GM19395 (cell line): ENCODE measurements at regions not wholly inside any gene's neighbourhood (a gene's known extent, or its start where the extent isn't known, plus 50 kb on each side); places are given as distances from the start of the nearest gene placed in this dataset.
"Not testable (repeated sequence)": the region's sequence is repeated elsewhere in the genome, so short reads cannot be mapped to it uniquely, and the experiment has no call there.

Experiments
- ATAC-seq: cut with Tn5 transposase; IDR thresholded peaks from one replicate; pipeline ENCODE4 v1.9.1; 2021; ENCODE audit warnings: mild to moderate bottlenecking, moderate library complexity; ENCODE audit not compliant: unreplicated experiment

GRCh38 chr15:45804028-45804427 is 169.2 kb downstream of the SQOR start:
- no peak for ATAC-seq

GRCh38 chr15:45810201-45810600 is 175.4 kb downstream of the SQOR start:
- ATAC-seq: no peak

- no peak for ATAC-seq
These were observed 177.4 kb downstream of the SQOR start for GRCh38 chr15:45812200-45812599.

GRCh38 chr15:45817578-45817977 is 182.7 kb downstream of the SQOR start:
- not testable (repeated sequence) for ATAC-seq

DNA sequence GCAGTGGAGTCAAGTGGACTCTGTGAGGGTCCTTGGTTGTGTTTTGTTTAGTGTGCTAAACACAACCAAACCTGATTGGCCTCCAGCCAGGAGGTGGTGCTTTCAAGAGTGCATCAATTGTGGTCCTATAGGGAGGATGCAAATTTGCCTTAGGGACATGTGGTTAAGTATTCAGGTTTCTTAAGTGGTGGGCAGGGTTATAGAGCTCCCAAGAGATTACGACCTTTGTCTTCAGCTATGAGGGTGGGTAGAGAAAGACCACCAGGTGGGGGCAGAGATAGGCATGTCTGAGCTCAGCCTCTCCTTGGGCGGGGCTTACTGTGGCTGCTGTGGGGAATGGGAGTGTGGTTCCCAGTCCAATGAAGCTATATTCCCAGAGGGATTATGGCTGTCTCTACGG is 186.6 kb downstream of the SQOR start:
- ATAC-seq: no peak

DNA sequence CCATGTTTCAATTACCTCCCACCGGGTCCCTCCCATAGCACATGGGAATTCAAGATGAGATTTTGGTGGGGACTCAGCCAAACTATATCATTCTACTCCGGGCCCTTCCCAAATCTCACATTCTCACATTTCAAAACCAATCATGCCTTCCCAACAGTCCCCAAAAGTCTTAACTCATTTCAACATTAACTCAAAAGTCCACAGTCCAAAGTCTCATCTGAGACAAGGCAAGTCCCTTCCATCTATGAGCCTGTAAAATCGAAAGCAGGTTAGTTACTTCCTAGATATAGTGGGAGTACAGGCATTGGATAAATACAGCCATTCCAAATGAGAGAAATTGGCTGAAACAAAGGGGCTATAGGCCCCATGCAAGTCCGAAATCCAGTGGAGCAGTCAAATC is 188.1 kb downstream of the SQOR start:
- not testable (repeated sequence) for ATAC-seq

DNA sequence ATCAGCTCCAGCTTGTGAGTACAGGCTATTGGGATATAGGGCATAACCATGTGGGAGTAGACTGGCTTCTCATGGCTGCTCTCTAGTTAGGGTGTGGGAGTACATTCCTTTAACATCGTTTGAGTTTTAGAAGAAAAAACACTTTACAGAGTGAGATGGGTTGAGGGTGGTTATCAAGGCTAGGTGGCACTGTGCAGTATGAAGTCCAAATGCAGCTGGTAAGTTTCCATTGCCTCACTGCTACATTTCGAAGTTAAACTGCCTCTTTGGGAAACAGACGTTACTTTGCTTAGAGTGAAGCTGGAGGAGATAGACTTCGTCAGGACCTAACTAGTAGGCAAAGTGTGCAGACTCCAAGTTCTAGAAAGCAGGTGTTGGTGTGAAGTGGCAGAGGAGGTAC is 192.4 kb downstream of the SQOR start:
- ATAC-seq: no peak

GRCh38 chr15:45827766-45828165 is 192.9 kb downstream of the SQOR start:
- ATAC-seq: no peak

GRCh38 chr15:45829336-45830153 is 194.7 kb downstream of the SQOR start:
- no peak for ATAC-seq

DNA sequence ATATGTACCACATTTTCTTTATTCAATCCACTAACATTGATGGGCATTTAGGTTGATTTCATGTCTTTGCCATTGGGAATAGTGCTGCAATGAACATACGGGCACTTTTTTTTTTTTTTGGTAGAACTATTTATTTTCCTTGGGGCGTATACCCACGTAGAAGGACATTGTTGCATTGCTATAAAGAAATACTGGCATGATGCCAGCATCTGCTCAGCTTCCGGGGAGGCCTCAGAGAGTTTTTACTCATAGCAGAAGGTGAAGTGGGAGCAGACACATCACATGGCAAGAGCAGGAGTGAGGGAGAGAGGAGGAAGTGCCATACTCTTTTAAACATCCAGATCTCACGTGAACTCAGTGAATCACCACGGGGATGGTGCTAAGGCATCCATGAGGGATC is 197.0 kb downstream of the SQOR start:
- ATAC-seq: no peak

DNA sequence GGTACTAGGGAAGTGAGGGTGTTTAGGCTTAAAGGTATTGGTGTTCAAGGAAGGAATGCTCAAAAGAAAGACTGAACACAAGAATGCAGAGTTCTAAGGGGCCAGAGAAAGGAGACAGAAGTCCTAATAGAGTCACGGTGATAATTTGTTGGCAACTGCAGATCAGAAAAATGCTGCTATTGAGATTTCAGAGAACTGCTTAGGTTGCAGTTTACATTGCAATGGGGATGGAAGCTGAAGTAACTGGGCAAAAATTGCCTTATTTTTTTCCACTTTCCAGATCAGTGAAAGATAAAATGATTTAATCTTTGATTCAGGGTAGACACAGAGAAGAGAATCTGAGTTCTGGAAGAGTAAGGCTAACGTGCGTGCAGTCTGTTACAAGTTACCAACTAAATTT is 199.8 kb downstream of the SQOR start:
- ATAC-seq: no peak

GRCh38 chr15:45842151-45842550 is 207.3 kb downstream of the SQOR start:
- no peak for ATAC-seq

DNA sequence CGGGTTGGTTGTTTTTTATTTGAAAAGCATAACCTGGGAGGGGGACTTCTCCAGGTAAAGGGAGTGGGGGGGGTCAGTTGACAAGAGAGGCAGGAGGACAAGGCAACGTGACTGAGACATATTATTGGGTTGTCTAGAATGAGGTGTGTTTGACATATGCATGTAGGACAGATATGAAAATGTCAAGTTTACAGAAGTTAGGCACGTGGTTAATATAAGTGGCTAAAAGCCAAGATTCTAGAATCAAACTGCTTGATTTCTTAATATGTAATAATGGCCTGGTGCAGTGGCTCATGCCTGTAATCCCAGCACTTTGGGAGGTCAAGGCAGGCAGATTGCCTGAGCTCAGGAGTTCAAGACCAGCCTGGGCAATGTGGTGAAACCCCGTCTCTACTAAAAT is 212.8 kb downstream of the SQOR start:
- ATAC-seq: no peak

DNA sequence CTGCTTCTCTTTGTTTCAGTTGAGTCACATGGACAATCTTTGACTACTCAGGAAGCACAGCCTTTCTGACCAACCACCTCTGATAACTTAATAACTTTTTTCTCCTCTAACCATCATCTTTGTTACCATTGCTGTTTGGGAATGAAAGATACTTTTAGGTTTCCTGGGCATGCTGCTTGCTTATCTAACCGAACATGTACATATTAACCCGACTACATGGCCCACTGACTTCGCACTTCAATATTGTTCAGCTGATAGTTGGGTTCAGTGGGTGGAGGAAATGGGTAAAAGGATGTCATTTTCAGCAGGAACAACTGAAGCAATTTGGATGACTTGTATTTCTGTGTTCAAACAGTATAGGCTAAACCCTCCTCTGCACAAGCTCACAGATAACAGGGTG is 214.3 kb downstream of the SQOR start:
- no peak for ATAC-seq

GRCh38 chr15:45854455-45855202 is 219.8 kb downstream of the SQOR start:
- ATAC-seq: no peak

DNA sequence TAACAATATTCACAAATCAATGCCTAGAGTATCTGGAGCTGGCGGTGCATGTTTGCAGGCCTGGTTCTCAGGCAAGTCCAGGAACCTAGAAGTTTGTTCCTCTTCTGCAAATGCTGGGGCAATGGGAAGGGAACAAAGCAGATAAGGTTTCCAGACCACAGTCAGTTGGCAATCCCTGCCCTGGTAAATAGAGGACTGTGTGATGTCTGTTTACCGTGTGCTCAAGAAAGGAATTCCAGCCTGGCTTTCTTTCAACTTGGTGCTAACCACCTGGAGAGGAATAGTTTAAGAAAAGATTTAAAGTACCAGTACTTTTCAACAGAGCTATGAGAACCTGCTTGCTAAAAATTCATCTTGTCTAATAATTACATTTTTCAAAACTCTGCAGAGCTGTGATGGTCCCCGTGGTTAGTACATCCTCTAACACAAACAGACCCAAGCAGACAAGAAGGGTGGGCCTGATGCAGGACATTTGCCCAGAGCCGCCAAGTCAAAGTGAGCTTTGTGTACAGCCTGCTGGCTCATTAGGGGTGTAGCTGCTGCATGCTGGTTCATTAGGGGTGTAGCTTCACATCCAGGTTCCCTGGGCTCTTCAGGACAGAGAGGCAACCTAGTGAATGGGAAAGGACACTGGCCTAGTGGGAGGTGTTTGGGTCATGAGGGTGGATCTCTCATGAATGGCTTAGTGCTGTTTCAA is 220.5 kb downstream of the SQOR start:
- ATAC-seq: no peak

- ATAC-seq: no peak
These were observed 221.2 kb downstream of the SQOR start for GRCh38 chr15:45855907-45856579.

- ATAC-seq: no peak
These were observed 222.5 kb downstream of the SQOR start for GRCh38 chr15:45857291-45857690.

GRCh38 chr15:45858491-45858890 is 223.7 kb downstream of the SQOR start:
- ATAC-seq: no peak

DNA sequence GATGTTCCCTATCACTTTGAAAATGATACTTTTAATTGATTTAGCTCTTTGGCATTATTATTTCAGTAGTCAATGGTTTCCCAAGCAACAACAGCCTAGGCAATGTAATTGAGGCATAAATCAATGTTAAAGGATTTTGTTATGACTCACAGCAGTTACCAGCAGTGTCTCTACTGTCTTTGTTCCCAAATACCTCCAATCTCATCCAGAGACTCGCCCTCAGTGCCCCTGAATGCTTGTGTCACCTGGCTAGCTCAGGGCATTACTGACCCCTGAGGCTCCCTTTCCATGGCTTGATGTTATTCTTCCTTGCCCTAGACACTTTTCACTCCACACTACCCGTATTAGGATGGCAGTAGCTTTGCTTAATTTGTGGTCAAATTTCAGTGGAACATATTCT is 227.2 kb downstream of the SQOR start:
- no peak for ATAC-seq

GRCh38 chr15:45863881-45864580 is 229.2 kb downstream of the SQOR start:
- no peak for ATAC-seq
